ENCODE measurements at regions not wholly inside any gene's neighbourhood (a gene's known extent, or its start where the extent isn't known, plus 50 kb on each side); places are given as distances from the start of the nearest gene placed in this dataset.

DNA sequence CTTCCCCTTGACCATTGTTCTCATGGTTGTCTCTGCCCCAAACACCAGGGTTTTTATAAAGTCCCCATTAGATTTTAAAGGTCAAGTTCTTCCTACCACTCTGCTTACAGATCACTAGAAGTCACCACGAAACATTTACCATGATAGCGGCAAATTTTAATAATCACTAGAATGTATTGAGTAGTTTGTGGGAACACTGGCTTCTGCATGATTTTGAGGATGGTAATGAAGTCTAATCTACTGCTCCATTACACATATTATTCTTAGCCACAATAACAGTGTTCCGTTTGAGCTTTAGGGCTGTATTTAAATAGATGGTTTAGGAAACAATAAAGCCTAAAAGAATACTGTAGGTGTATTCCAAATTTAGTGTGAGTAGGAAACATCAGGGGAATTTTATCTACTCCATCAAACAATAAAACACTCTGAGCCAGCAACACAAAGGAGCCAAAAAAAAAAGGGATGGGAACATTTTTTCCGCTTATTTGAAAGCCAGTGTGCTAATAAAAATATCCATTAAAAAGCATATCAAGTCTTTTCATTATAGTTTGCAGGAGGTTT, 49.7 kb downstream of the KLF12 start:
- no peak for DNase-seq

- DNase-seq, result no peak
Measured at GRCh38 chr13:74082741-74083160, 51.5 kb downstream of the KLF12 start.

- peak; percentile 34 for DNase-seq
Measured at GRCh38 chr13:74080762-74081161, 53.4 kb downstream of the KLF12 start.

DNA sequence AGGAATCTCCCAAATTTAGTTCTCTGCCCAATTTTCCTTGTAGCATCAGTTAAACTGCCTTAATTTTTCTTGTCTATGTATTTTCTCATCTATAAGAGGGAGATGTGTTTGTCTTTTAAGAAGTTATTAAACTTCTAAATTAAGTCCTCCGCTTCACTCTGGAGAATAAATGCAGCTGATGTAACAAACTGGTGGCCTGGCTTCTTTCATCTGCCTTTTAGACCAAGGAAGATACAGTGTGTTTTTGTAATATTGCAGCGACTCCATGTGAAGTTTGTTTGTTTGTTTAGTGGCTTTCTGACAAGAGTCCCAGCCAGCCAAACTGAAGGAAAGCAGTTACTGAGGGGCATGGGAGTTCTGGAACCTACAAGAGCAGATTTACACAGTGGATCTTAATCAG, 56.4 kb downstream of the KLF12 start:
- no peak for DNase-seq

DNA sequence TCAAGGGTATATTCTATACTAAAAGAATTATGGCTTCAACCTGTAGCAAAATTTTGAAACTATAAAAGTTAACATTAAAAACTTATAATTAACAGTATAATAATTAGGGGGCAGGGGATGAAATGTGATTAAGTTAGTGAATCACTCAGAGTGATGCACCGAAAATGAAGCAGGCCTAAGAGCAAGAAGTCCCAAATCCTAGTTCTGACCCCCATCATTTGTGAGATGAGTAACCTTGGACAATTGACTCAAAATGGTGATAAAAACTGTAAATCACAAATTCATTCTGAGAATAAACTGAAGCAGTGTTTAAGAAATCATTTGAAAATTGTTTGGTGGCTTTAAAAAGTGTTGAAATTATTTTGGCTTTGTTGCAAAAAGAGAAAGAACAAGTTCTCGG, 56.8 kb downstream of the KLF12 start:
- DNase-seq, result no peak

DNA sequence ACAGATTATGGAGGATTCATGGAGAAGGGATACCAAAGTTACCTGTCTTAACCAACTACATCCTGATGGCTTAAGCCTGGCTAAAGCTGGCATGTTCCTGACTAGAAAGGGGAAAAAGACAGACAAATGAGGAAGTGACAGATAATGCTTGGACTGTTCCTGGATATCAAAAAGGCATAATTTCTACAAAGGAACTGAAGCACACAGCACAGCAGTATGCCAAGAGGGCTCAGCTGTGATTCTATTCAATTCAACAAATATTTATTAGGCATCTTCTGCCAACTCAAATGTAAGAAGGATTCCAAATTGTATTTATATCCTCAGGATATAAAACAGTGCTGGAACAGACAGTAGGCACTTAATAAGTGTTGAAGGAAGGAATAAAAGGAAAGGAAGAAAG, 59.5 kb downstream of the KLF12 start:
- no peak for DNase-seq

DNA sequence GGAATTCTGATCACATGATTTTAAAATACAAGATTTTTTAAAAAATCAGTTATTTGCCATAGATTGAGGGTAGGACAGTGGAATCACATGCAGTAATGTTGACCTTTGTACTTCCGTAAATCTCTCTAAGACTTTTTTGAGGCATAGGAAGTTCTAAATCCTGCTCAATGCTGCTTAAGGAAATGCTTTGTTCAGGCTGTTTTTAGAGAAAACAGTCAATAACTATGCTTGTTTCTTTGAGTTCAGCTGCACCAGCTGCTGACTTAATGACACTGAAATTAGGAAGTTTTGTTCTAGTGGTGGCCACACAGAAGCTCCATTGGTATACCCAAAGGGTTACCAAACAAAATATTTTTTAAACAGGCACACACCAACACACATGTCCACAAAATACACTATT, 60.9 kb downstream of the KLF12 start:
- DNase-seq, result no peak

- DNase-seq, result no peak
Measured at GRCh38 chr13:74070513-74070912, 63.7 kb downstream of the KLF12 start.

- peak; percentile 50 for DNase-seq
Measured at GRCh38 chr13:74070065-74070464, 64.1 kb downstream of the KLF12 start.

GRCh38 chr13:74068471-74068870, 65.7 kb downstream of the KLF12 start:
- peak; percentile 45 for DNase-seq

GRCh38 chr13:74067818-74068217, 66.4 kb downstream of the KLF12 start:
- no peak for DNase-seq

- DNase-seq, result no peak
Measured at GRCh38 chr13:74066937-74067336, 67.3 kb downstream of the KLF12 start.

DNA sequence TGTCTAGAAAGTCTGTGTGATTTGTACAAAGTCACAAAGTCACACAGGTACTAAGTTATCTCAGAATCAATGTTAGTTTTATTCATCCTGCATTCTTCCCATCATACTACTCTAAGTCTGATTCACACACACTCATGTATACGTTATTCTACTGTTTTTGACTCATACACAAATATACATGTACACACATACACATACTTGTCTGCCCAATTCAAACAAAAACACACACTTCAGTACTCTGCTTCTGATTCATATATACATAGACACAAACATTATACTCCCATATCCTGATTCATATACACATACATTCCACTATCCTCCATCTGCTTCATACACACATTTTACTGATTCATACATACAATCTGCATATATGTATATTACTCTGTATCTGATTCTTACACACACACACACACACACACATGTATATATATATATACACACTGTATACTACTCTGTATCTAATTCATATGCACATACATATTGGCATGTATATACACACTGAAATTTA, 69.3 kb downstream of the KLF12 start:
- DNase-seq, result no peak

DNA sequence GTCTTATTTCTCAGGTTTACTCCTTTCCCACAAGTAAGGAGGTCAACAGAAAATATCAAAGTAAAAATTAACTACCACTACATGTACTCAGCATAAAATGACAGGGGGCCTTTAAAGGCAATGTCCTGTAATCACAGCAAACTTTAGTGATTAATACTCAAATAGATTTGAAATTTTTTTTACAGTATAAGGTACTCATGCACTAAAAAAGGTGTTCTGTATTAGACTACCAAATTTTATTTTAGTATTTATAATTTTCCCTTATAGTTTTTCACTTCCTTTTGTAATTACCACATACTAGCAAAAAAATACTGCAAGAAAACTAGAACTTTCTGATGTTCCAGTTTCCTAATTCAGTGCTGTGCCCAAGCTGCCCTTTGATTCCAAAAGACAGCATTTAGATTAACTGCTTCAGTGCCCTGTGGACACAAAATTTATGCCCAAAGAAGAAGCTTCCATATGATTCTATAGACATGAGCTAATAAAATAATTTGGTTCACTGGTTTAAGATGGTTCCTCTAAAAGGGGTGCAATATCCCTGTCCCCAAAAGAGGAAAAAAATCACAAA, 70.6 kb downstream of the KLF12 start:
- no peak for DNase-seq

DNA sequence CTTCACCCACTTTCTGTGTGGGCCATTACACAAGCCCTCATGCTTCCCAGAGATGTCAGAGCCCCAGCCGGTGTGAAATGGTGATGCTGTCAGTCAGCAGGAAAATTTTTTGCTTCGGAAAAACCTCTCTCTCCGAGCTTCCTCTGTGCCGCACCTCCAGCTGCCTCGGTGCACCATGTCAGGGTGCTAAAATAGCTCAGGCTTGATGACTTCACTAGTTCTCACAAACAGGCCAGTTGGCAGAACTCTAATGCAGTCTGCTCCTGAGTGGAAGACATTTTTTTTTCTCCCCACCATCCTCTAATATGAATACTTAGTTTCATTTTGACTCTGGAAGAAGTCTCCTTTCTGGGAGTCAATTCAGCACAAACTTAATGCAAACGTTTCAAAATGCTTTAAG, 71.3 kb downstream of the KLF12 start:
- peak; percentile 23 for DNase-seq

GRCh38 chr13:74061926-74062595, 72.1 kb downstream of the KLF12 start:
- peak; percentile 36 for DNase-seq

DNA sequence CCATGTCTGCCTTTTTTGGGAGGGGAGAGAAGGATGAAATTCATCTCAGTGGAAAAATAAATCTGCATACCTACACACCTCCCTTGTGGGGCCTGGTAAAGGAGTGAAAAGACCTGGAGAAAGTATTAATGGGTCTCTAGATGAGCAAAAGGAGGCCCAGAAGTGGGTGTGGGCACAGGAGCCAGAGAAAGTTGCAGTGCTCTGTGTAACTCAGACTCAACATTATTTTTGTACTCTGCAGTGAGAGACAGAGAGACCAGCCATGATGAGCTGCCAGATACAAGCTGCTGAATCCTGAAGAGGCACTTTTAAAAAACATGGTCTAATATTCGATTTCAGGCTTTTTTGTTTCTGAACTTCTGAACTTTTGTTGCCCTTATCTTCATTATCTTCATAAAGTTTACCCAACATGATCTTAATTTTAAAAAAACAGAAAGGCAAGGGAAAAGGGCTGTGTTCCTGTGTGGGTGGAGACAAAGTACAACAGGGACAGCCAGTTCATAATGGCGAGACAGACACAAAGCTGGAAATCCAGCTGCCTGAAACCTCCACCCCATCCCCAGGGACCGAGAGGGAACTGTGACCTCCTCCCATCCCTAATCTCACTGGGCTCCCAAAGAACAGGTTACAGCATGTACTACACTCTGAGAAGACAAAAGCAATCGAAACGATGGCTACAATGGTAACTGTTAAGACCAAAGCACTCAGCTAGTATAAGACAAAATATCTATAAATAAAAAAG, 77.2 kb downstream of the KLF12 start:
- DNase-seq, result no peak

DNA sequence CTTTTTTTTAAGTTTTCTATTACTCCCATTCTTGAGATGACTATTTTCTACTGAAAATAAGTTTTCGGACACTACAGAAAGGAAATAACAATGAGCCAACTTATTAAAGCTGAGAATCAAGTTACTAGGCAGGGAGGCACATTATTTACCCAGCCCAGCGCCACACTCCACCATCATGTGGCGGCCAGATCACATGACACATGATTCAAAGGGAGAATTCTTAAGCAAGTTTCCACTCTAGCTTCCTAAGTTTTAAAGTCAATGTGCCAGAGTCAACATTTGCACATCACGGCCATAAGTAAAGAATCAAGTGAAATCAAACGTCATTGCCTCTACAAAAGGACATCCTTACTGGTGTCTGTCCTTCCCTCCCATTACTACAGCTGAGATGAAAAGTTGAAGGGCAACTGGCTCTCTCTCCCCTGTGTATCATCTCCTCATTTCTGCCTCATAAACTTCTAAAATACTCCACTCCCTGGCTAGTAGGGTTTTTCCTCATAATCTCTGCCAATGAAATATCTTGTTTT, 81.7 kb downstream of the KLF12 start:
- no peak for DNase-seq

DNA sequence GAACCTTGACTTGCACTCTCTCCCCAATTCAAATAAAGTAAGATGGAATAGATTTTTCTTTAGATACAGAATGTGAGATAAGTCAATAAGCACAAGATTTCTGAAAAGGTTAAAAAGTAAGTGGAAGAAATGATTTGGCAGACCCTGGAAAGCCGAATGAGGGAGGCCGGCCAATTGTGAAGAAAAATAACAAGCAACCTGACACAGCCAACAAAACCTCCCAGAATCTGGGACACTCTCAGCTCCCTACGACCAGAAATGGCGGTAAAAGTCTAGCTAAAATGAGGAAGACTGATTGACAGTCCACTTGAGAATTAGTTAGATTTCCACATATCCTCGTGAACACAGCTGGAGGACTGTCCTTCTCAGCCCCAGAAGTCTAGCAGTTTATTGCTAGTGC, 85.4 kb downstream of the KLF12 start:
- DNase-seq, result no peak

DNA sequence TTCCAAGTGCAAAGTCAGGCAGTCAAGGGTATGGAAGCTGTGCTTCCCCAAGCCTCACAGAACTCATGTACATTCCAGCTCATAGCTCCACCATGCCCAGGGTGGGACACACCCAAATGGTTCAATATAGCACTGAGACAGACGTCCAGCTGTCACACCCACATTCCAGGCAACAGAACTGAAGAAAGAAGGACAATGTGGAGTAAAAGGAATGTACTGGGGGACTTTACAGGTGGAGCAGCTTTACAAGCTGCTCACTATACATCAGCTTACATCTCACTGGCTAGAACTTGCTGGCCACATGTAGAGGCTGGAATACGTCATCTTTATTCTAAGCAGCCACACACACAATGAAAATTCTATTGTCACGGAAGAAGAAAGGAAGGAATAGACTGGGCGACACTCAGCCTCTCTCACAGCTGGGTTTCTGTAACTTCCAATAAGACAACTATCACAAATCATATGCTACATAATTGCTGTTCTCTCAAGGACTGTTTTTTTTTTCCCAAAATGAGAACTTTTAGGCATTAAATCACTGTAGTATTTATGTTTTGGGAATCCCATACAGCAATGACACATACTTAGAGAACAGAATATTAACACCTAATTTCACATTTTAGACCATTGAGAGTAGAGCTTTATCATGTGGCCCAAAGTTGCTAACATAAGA, 86.1 kb downstream of the KLF12 start:
- no peak for DNase-seq

DNA sequence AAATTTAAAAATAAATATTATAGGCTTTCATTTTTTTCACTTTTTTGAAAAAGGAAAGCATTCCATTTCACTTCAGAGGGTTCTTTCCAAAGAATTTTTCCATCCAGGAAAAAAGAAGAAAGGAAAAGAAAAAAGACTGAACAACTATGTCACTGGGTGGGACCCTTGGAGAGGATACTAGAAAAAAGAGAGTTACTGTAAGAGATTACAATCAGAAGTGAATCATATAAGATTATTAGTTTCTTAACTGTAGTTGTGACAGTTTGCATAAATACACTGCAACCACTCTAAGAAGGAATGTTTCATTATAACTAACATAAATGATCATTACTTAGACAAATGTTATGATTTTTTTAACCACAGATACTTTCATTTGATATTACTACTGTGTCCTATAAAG, 87.8 kb downstream of the KLF12 start:
- no peak for DNase-seq

- no peak for DNase-seq
Measured at GRCh38 chr13:74045583-74045982, 88.6 kb downstream of the KLF12 start.

GRCh38 chr13:74043237-74043636, 91.0 kb downstream of the KLF12 start:
- no peak for DNase-seq

Data from CD4-positive, alpha-beta T cell treated with Interleukin-17A for 4 hours (primary cell).